Middle frontal gyrus (tissue), 1 donor: ENCODE measurements at regions not wholly inside any gene's neighbourhood (a gene's known extent, or its start where the extent isn't known, plus 50 kb on each side); places are given as distances from the start of the nearest gene placed in this dataset.

Experiments
- DNase-seq: peaks from one replicate; pipeline ENCODE4 v3.0.0-alpha.2; 2015; ENCODE audit warnings: low spot score; ENCODE audit errors: extremely low spot score

- DNase-seq: peak; percentile 23
Measured at GRCh38 chr13:76711550-76712182, 174.5 kb downstream of the KCTD12 start.

- DNase-seq: no peak
Measured at GRCh38 chr13:76709851-76710250, 176.4 kb downstream of the KCTD12 start.

- DNase-seq: no peak
Measured at GRCh38 chr13:76708138-76708688, 178.0 kb downstream of the KCTD12 start.

GRCh38 chr13:76707360-76707759 is 178.8 kb downstream of the KCTD12 start:
- DNase-seq: no peak

GRCh38 chr13:76703621-76704288 is 182.4 kb downstream of the KCTD12 start:
- no peak for DNase-seq

GRCh38 chr13:76703216-76703615 is 183.0 kb downstream of the KCTD12 start:
- no peak for DNase-seq

- no peak for DNase-seq
Measured at GRCh38 chr13:76697288-76697687, 188.9 kb downstream of the KCTD12 start.

GRCh38 chr13:76696370-76696769 is 189.8 kb downstream of the KCTD12 start:
- DNase-seq: no peak

- DNase-seq: no peak
Measured at GRCh38 chr13:76693086-76693485, 193.1 kb downstream of the KCTD12 start.

- DNase-seq: peak; percentile 32
Measured at GRCh38 chr13:76692346-76692745, 193.9 kb downstream of the KCTD12 start.

- no peak for DNase-seq
Measured at GRCh38 chr13:76690611-76691010, 195.6 kb downstream of the KCTD12 start.

GRCh38 chr13:76687467-76687866 is 198.7 kb downstream of the KCTD12 start:
- no peak for DNase-seq

GRCh38 chr13:76685938-76686337 is 200.3 kb downstream of the KCTD12 start:
- DNase-seq: no peak

- DNase-seq: no peak
Measured at GRCh38 chr13:76684336-76684735, 201.9 kb downstream of the KCTD12 start.

- no peak for DNase-seq
Measured at GRCh38 chr13:76683854-76684253, 202.4 kb downstream of the KCTD12 start.

- no peak for DNase-seq
Measured at GRCh38 chr13:76683168-76683567, 203.0 kb downstream of the KCTD12 start.

- DNase-seq: no peak
Measured at GRCh38 chr13:76680112-76680511, 206.1 kb downstream of the KCTD12 start.

GRCh38 chr13:76677043-76677442 is 209.2 kb downstream of the KCTD12 start:
- no peak for DNase-seq

GRCh38 chr13:76672420-76672819 is 213.8 kb downstream of the KCTD12 start:
- no peak for DNase-seq

- DNase-seq: no peak
Measured at GRCh38 chr13:76668716-76669115, 217.5 kb downstream of the KCTD12 start.

GRCh38 chr13:76668141-76668540 is 218.1 kb downstream of the KCTD12 start:
- no peak for DNase-seq

- DNase-seq: no peak
Measured at GRCh38 chr13:76667551-76667950, 218.7 kb downstream of the KCTD12 start.
